Spleen (tissue), 7 donors: ENCODE measurements at regions not wholly inside any gene's neighbourhood (a gene's known extent, or its start where the extent isn't known, plus 50 kb on each side); places are given as distances from the start of the nearest gene placed in this dataset.

ENCODE experiments used
- POLR2A ChIP-seq, 3 donors: fragments of 450-650 bp; IDR thresholded peaks; one replicate each; pipeline ENCODE4 v1.5.1; 2017; ENCODE audit warnings: antibody characterized with exemption in 3 of 3, mild to moderate bottlenecking in 1 of 3
- TF ChIP-seq, protein P1 (sequence below), 11 experiments: fragments of 200-600 bp in 7 of 11; fragments of 450-650 bp in 4 of 11; sonication (generic) in 4 of 11; IDR thresholded peaks in 8 of 11; conservative IDR thresholded peaks in 3 of 11; 1 replicate in 7 of 11; 2 replicates in 4 of 11; pipeline versions ENCODE4 v1.4.0 to v1.8.0; 2016 to 2021; ENCODE audit warnings: antibody characterized with exemption in 11 of 11, inconsistent platforms in 4 of 11, mild to moderate bottlenecking in 1 of 11
- donor health status: DM: no; HTN: no; CAD: no; lungs with moderate emphysema.
- donor health status: DM: no; HTN: no; CAD: no.
- donor health status: DM: no; HTN: no; CAD: no.

DNA sequence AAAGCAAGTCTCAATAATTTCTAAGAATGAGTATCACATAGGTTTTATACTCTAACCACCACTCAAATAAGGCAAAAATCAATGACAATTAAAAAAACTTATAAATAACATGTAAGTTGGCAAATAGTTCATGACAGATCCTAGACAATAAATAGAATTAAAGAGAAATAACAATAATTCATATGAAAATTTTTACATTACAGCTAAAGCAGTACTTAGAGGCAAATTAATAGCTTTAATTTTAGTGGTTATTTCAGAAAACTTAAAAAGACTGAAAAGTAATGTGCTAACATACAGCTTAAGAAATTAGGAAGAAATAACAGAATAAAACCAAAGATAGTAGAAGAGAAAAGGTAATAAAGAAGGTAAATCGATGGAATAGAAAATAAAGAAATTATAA, 179.9 kb upstream of the SPAG17 start:
- TF ChIP-seq, protein P1, sequence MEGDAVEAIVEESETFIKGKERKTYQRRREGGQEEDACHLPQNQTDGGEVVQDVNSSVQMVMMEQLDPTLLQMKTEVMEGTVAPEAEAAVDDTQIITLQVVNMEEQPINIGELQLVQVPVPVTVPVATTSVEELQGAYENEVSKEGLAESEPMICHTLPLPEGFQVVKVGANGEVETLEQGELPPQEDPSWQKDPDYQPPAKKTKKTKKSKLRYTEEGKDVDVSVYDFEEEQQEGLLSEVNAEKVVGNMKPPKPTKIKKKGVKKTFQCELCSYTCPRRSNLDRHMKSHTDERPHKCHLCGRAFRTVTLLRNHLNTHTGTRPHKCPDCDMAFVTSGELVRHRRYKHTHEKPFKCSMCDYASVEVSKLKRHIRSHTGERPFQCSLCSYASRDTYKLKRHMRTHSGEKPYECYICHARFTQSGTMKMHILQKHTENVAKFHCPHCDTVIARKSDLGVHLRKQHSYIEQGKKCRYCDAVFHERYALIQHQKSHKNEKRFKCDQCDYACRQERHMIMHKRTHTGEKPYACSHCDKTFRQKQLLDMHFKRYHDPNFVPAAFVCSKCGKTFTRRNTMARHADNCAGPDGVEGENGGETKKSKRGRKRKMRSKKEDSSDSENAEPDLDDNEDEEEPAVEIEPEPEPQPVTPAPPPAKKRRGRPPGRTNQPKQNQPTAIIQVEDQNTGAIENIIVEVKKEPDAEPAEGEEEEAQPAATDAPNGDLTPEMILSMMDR (IDR thresholded peaks at IDR 0.05 in 8 of 11, conservative IDR thresholded peaks at IDR 0.05 in 3 of 11): no peak
- no peak for TF ChIP-seq POLR2A (IDR thresholded peaks at IDR 0.05)
